Osteocyte (in vitro differentiated cells): ENCODE measurements at regions not wholly inside any gene's neighbourhood (a gene's known extent, or its start where the extent isn't known, plus 50 kb on each side); places are given as distances from the start of the nearest gene placed in this dataset.

Experiments used
- DNase-seq: peaks from one replicate; pipeline ENCODE4 v3.0.0; 2021; ENCODE audit warnings: mixed read lengths; ENCODE audit not compliant: unreplicated experiment; ENCODE audit errors: extremely low spot score
- H3K27ac Mint-ChIP-seq: one replicate; pipeline ENCODE4 v1.8.0; 2021; ENCODE audit warnings: mild to moderate bottlenecking, mixed read lengths; ENCODE audit not compliant: unreplicated experiment
- H3K27me3 Mint-ChIP-seq: one replicate; pipeline ENCODE4 v1.8.0; 2021; ENCODE audit warnings: mixed read lengths; ENCODE audit not compliant: unreplicated experiment
- H3K36me3 Mint-ChIP-seq: one replicate; pipeline ENCODE4 v1.8.0; 2021; ENCODE audit warnings: mixed read lengths; ENCODE audit not compliant: unreplicated experiment
- H3K4me1 Mint-ChIP-seq: one replicate; pipeline ENCODE4 v1.8.0; 2021; ENCODE audit warnings: mixed read lengths; ENCODE audit not compliant: unreplicated experiment
- H3K4me3 Mint-ChIP-seq: one replicate; pipeline ENCODE4 v1.8.0; 2021; ENCODE audit warnings: mild to moderate bottlenecking, moderate library complexity, mixed read lengths; ENCODE audit not compliant: unreplicated experiment
- H3K9me3 Mint-ChIP-seq: one replicate; pipeline ENCODE4 v1.8.0; 2021; ENCODE audit warnings: mixed read lengths; ENCODE audit not compliant: unreplicated experiment
- CTCF ChIP-seq: fragments of 200-600 bp; sonication (generic); IDR thresholded peaks from 2 replicates; pipeline ENCODE4 v1.5.0; 2021; ENCODE audit warnings: antibody characterized with exemption, mild to moderate bottlenecking, moderate library complexity

- TF ChIP-seq CTCF = no peak
- Mint-ChIP-seq H3K9me3 (peaks cover 9% of the 10 kb centered on the region), H3K27ac (no peak overlapping the region), H3K36me3 (peaks cover 2% of the 10 kb centered on the region), H3K4me3 (no peak overlapping the region), H3K27me3 (no peaks in the 10 kb centered on the region), H3K4me1 (no peaks in the 10 kb centered on the region)
- no peak for DNase-seq
These were observed 551.0 kb upstream of the AUTS2 start for GRCh38 chr7:69047151-69047754.

- Mint-ChIP-seq H3K27me3 (no peaks in the 10 kb centered on the region), H3K4me3 (no peak overlapping the region), H3K36me3 (peaks cover 2% of the 10 kb centered on the region), H3K27ac (no peak overlapping the region), H3K9me3 (no peaks in the 10 kb centered on the region), H3K4me1 (no peaks in the 10 kb centered on the region)
- no peak for DNase-seq
- no peak for TF ChIP-seq CTCF
These were observed 548.9 kb upstream of the AUTS2 start for GRCh38 chr7:69049326-69049725.

- H3K27ac Mint-ChIP-seq = no peak overlapping the region
- H3K36me3 Mint-ChIP-seq = no peaks in the 10 kb centered on the region
- no peak for TF ChIP-seq CTCF
- no peak for DNase-seq
- no peak overlapping the region for H3K4me3 Mint-ChIP-seq
- peaks cover 4% of the 10 kb centered on the region for H3K27me3 Mint-ChIP-seq
- H3K9me3 Mint-ChIP-seq = no peaks in the 10 kb centered on the region
- H3K4me1 Mint-ChIP-seq = no peaks in the 10 kb centered on the region
These were observed 545.8 kb upstream of the AUTS2 start for GRCh38 chr7:69052447-69052846.

GRCh38 chr7:69060516-69060915, 537.8 kb upstream of the AUTS2 start:
- no peaks in the 10 kb centered on the region for H3K36me3 Mint-ChIP-seq

More at GRCh38 chr7:69060516-69060915, 537.8 kb upstream of the AUTS2 start:
- Mint-ChIP-seq H3K27ac (no peak overlapping the region), H3K4me1 (no peaks in the 10 kb centered on the region), H3K9me3 (peaks cover 9% of the 10 kb centered on the region), H3K4me3 (no peak overlapping the region), H3K27me3 (peaks cover 2% of the 10 kb centered on the region)
- TF ChIP-seq CTCF = no peak
- no peak for DNase-seq
